Neural cell (in vitro differentiated cells): ENCODE measurements at regions not wholly inside any gene's neighbourhood (a gene's known extent, or its start where the extent isn't known, plus 50 kb on each side); places are given as distances from the start of the nearest gene placed in this dataset.
"Not testable (repeated sequence)": the region's sequence is repeated elsewhere in the genome, so short reads cannot be mapped to it uniquely, and the experiment has no call there.

Experiments used
- H2AFZ ChIP-seq: fragments of 200-600, 300-800 bp; sonication (generic), shearing (Covaris generic); 2 replicates; pipeline ENCODE4 v1.6.0; 2014; ENCODE audit warnings: low read depth, mild to moderate bottlenecking, antibody characterized with exemption, low read length, moderate library complexity
- H3F3A ChIP-seq: fragments of 200-600 bp; shearing (Covaris generic); 2 replicates; pipeline ENCODE4 v1.6.1; 2016; ENCODE audit warnings: mild to moderate bottlenecking, moderate library complexity, mixed read lengths, antibody characterized with exemption, low read length; ENCODE audit not compliant: insufficient read depth, poor library complexity, severe bottlenecking
- H3K27ac ChIP-seq: fragments of 200-600, 300-800 bp; sonication (generic), shearing (Covaris generic); 2 replicates; pipeline ENCODE4 v1.5.1; 2014; ENCODE audit warnings: mild to moderate bottlenecking, low read length, moderate library complexity
- H3K27me3 ChIP-seq: fragments of 300-800, 200-600 bp; sonication (generic), shearing (Covaris generic); 2 replicates; pipeline ENCODE4 v1.6.0; 2014; ENCODE audit warnings: mild to moderate bottlenecking, low read depth, low read length, moderate library complexity; ENCODE audit not compliant: insufficient read depth
- H3K36me3 ChIP-seq: fragments of 300-800, 200-600 bp; sonication (generic), shearing (Covaris generic); 2 replicates; pipeline ENCODE4 v1.5.1; 2014; ENCODE audit warnings: mild to moderate bottlenecking, antibody characterized with exemption, low read length, moderate library complexity; ENCODE audit not compliant: insufficient read depth
- H3K4me2 ChIP-seq: fragments of 300-800, 200-600 bp; sonication (generic), shearing (Covaris generic); 2 replicates; pipeline ENCODE4 v1.6.0; 2014; ENCODE audit warnings: mild to moderate bottlenecking, low read length
- H3K4me3 ChIP-seq: fragments of 300-800, 200-600 bp; sonication (generic), shearing (Covaris generic); 2 replicates; pipeline ENCODE4 v1.5.1; 2014; ENCODE audit warnings: mild to moderate bottlenecking, low read length, moderate library complexity
- H3K79me2 ChIP-seq: fragments of 200-600 bp; shearing (Covaris generic); replicated peaks from 2 replicates; pipeline ENCODE4 v1.6.0; 2014; ENCODE audit warnings: mild to moderate bottlenecking, low read length, moderate library complexity; ENCODE audit not compliant: insufficient read depth
- H3K9ac ChIP-seq: fragments of 300-800, 200-600 bp; sonication (generic), shearing (Covaris generic); 2 replicates; pipeline ENCODE4 v1.6.1; 2016; ENCODE audit warnings: mild to moderate bottlenecking, low read length, mixed read lengths
- H3K9me2 ChIP-seq: fragments of 200-600 bp; shearing (Covaris generic); 2 replicates; pipeline ENCODE4 v1.6.1; 2016; ENCODE audit warnings: mild to moderate bottlenecking, low read length, mixed read lengths; ENCODE audit not compliant: insufficient read depth
- H3K9me3 ChIP-seq: fragments of 200-600, 300-800 bp; sonication (generic), shearing (Covaris generic); 2 replicates; pipeline ENCODE4 v1.6.1; 2016; ENCODE audit warnings: mild to moderate bottlenecking, mixed run types, low read length, moderate library complexity, mixed read lengths
- H4K20me1 ChIP-seq: fragments of 200-600 bp; shearing (Covaris generic); 2 replicates; pipeline ENCODE4 v1.6.1; 2016; ENCODE audit warnings: mild to moderate bottlenecking, mixed run types; ENCODE audit not compliant: insufficient read depth
- EP300 ChIP-seq: fragments of 450-650 bp; conservative IDR thresholded peaks from 2 replicates; pipeline ENCODE4 v1.6.1; 2014; ENCODE audit warnings: antibody characterized with exemption, mild to moderate bottlenecking, moderate library complexity; ENCODE audit not compliant: poor library complexity, severe bottlenecking
- EZH2 ChIP-seq: fragments of 200-600, 300-800 bp; shearing (Covaris generic), sonication (generic); IDR thresholded peaks from 2 replicates; pipeline ENCODE4 v1.6.1; 2014; ENCODE audit warnings: antibody characterized with exemption, low read length, borderline replicate concordance, mild to moderate bottlenecking; ENCODE audit not compliant: insufficient read depth, poor library complexity, severe bottlenecking
- MXI1 ChIP-seq: fragments of 450-650 bp; conservative IDR thresholded peaks from 2 replicates; pipeline ENCODE4 v1.6.1; 2014; ENCODE audit warnings: antibody characterized with exemption, mild to moderate bottlenecking; ENCODE audit not compliant: poor library complexity, severe bottlenecking
- POLR2AphosphoS5 ChIP-seq: IDR thresholded peaks from 2 replicates; pipeline ENCODE4 v1.6.1; 2012
- RAD21 ChIP-seq: fragments of 450-650 bp; conservative IDR thresholded peaks from 2 replicates; pipeline ENCODE4 v1.6.1; 2014; ENCODE audit warnings: antibody characterized with exemption, mild to moderate bottlenecking, moderate library complexity
- REST ChIP-seq: IDR thresholded peaks from 2 replicates; pipeline ENCODE4 v1.6.1; 2012; ENCODE audit warnings: borderline replicate concordance
- SMC3 ChIP-seq: fragments of 450-650 bp; conservative IDR thresholded peaks from 2 replicates; pipeline ENCODE4 v1.6.1; 2014; ENCODE audit warnings: antibody characterized with exemption, mild to moderate bottlenecking, moderate library complexity; ENCODE audit not compliant: poor library complexity
- TAF1 ChIP-seq: IDR thresholded peaks from 2 replicates; pipeline ENCODE4 v1.6.1; 2012; ENCODE audit warnings: low read depth
- TF ChIP-seq, protein P1 (sequence below): fragments of 450-650 bp; IDR thresholded peaks from 2 replicates; pipeline ENCODE4 v1.5.1; 2014; ENCODE audit warnings: antibody characterized with exemption, mild to moderate bottlenecking, moderate library complexity; ENCODE audit not compliant: poor library complexity, severe bottlenecking

DNA sequence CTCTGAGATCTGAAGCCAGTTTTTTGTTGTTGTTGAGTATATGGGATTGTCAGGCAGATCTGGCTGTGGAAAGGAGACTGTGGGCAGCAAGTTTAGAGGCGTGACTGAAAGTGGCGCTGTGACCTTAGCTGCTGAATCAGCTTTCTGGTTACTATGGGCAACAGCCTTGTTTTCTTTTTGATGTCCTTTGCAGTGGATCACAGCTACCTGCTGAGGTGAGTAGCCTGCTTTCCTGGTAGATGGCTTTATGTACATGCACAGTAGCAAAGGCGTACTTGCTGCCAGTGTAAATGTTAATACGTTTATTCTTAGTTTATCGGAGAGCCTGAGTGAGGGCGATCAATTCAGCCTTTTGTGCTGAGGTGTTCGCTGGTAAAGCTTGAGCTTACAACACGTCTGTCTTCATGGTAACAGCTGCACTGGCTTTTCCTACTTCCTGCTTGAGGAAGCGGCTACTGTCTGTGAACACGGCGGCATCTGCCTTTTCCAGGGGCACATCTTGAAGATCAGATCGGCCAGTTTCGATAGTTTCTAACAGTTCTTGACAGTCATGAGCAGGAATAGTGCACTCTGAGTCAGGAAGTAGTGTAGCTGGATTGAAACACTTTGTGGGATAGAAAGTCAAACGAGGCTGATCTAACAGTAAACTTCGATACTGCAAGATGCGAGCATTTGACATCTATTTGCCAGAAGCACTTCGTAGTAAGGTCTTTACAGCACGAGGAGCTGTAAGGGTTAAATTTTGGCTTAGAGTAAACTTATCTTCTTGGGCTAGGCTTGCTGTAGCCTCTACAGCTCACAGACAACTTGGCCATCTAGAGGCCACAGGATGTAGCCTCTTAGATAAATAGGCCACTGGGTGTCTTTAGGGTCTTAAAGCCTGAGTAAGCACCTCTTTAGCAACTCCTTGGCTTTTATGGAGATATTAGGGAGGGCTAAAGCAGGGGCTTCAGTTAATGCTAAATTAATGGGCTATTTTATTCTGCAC lies 161.1 kb upstream of the FRG2C start:
- not testable (repeated sequence) for H3K9ac ChIP-seq, H3F3A ChIP-seq, H3K9me2 ChIP-seq, H2AFZ ChIP-seq, H3K36me3 ChIP-seq, H3K27me3 ChIP-seq, H3K4me2 ChIP-seq, H4K20me1 ChIP-seq, H3K9me3 ChIP-seq, H3K4me3 ChIP-seq, H3K79me2 ChIP-seq
- TF ChIP-seq, protein P1, sequence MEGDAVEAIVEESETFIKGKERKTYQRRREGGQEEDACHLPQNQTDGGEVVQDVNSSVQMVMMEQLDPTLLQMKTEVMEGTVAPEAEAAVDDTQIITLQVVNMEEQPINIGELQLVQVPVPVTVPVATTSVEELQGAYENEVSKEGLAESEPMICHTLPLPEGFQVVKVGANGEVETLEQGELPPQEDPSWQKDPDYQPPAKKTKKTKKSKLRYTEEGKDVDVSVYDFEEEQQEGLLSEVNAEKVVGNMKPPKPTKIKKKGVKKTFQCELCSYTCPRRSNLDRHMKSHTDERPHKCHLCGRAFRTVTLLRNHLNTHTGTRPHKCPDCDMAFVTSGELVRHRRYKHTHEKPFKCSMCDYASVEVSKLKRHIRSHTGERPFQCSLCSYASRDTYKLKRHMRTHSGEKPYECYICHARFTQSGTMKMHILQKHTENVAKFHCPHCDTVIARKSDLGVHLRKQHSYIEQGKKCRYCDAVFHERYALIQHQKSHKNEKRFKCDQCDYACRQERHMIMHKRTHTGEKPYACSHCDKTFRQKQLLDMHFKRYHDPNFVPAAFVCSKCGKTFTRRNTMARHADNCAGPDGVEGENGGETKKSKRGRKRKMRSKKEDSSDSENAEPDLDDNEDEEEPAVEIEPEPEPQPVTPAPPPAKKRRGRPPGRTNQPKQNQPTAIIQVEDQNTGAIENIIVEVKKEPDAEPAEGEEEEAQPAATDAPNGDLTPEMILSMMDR = peak; percentile 30
- TF ChIP-seq EP300 = peak; percentile 13
- TF ChIP-seq POLR2AphosphoS5 = peak; percentile 55
- TF ChIP-seq SMC3 = peak; percentile 9
- peak overlapping the region; percentile 28 for H3K27ac ChIP-seq

- Histone ChIP-seq H3K79me2 (no peaks in the 10 kb centered on the region), H3K27ac (no peak overlapping the region), H2AFZ (no peak overlapping the region), H3K36me3 (no peaks in the 10 kb centered on the region), H4K20me1 (no peaks in the 10 kb centered on the region), H3F3A (no peaks in the 10 kb centered on the region), H3K9me2 (no peaks in the 10 kb centered on the region), H3K27me3 (no peaks in the 10 kb centered on the region), H3K9ac (no peak overlapping the region), H3K4me2 (no peak overlapping the region), H3K4me3 (no peak overlapping the region), H3K9me3 (no peaks in the 10 kb centered on the region)
- no peak for TF ChIP-seq EZH2
- no peak for TF ChIP-seq EP300
- TF ChIP-seq MXI1 = no peak
- no peak for TF ChIP-seq REST
- TF ChIP-seq SMC3 = no peak
- no peak for TF ChIP-seq RAD21
- TF ChIP-seq, protein P1 = no peak
- no peak for TF ChIP-seq TAF1
- no peak for TF ChIP-seq POLR2AphosphoS5
Measured at GRCh38 chr3:75506603-75507002, 157.5 kb upstream of the FRG2C start.

DNA sequence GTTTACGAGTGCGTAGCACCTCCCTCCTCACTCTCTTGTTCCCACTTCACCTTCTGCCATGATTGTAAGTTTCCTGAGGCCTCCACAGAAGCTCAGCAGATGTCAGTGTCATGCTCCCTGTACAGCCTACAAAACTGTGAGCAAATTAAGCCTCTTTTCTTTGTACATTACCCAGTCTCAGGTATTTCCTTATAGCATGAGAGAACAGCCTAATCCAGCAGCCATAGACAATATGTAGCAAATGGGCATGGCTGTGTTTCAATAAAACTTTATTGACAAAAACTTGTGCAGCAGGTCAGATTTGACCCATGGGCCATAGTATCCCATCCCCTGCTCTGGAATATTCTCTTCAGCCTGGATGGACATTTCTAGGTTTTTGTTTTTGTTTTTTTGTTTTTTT lies 156.2 kb upstream of the FRG2C start:
- H3F3A ChIP-seq, H3K27me3 ChIP-seq, H3K36me3 ChIP-seq, H3K9me2 ChIP-seq, H4K20me1 ChIP-seq, H3K79me2 ChIP-seq, H3K9me3 ChIP-seq, H3K9ac ChIP-seq, H3K4me3 ChIP-seq, H2AFZ ChIP-seq, H3K27ac ChIP-seq, H3K4me2 ChIP-seq: not testable (repeated sequence)

DNA sequence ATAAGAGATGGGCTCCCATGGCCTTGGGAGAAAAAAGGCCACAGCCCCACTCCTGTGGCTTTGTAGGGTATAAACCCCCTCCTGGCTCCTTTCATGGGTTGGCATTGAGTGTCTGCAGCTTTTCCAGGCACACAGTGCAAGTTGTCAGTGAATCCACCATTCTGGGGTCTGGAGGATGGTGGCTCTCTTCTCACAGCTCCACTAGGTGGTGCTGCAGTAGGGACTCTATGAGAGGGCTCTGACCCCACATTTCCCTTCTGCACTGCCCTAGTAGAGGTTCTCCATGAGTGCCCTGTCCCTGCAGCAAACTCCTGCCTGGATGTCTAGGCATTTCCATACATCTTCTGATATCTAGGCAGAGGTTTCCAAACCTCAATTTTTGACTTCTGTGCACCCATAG lies 136.5 kb upstream of the FRG2C start:
- H3K4me3 ChIP-seq, H3K4me2 ChIP-seq, H3K9me2 ChIP-seq, H2AFZ ChIP-seq, H3K79me2 ChIP-seq, H3F3A ChIP-seq, H3K27ac ChIP-seq, H3K36me3 ChIP-seq, H4K20me1 ChIP-seq, H3K9me3 ChIP-seq, H3K27me3 ChIP-seq, H3K9ac ChIP-seq: not testable (repeated sequence)
